IMR-90 (cell line): ENCODE measurements at regions not wholly inside any gene's neighbourhood (a gene's known extent, or its start where the extent isn't known, plus 50 kb on each side); places are given as distances from the start of the nearest gene placed in this dataset.

Experiments used
- ATAC-seq: fragments of 200-7000 bp; cut with Tn5 transposase; 2 replicates; pipeline ENCODE4 v1.9.1; 2020; ENCODE audit warnings: low read depth, mild to moderate bottlenecking, moderate library complexity
- BruUV-seq: library from RNA; stranded (reverse); fragments of 400-500 nt; replicated peaks from 2 replicates; lab custom pipeline; 2021; lab: Mats Ljungman, UMichigan
- CTCF ChIA-PET: fragments of 300-600 bp; formaldehyde crosslinking; extraction: SDS; loops from one replicate; lab custom pipeline; 2021; ENCODE audit warnings: antibody characterized with exemption; lab: Yijun Ruan, JAX
- POLR2A ChIA-PET: fragments of 300-600 bp; sonication (Branson Sonifier 250); formaldehyde crosslinking; loops from one replicate; lab custom pipeline; 2022; ENCODE audit warnings: antibody characterized with exemption; ENCODE audit not compliant: unreplicated experiment; lab: Charles Lee
- DNase-seq: peaks from one replicate; pipeline ENCODE4 v3.0.0; 2013
- H2AFZ ChIP-seq: replicated peaks from 2 replicates; pipeline ENCODE3; 2013; ENCODE audit warnings: low read length, mild to moderate bottlenecking; ENCODE audit not compliant: poor library complexity
- H2AK5ac ChIP-seq: 2 replicates; pipeline ENCODE4 v1.6.1; 2013; ENCODE audit warnings: low read depth, low read length, inconsistent platforms
- H2AK9ac ChIP-seq: replicated peaks from 2 replicates; pipeline ENCODE3; 2013; ENCODE audit warnings: mild to moderate bottlenecking, low read depth, low read length, moderate library complexity; ENCODE audit not compliant: poor library complexity
- H2BK120ac ChIP-seq: 2 replicates; pipeline ENCODE4 v1.6.1; 2013; ENCODE audit warnings: low read depth, low read length, inconsistent platforms
- H2BK15ac ChIP-seq: 3 replicates; pipeline ENCODE4 v1.6.1; 2013; ENCODE audit warnings: low read depth, low read length, inconsistent platforms
- H2BK20ac ChIP-seq: 2 replicates; pipeline ENCODE4 v1.6.1; 2013; ENCODE audit warnings: low read depth, mild to moderate bottlenecking, inconsistent platforms, low read length, moderate library complexity
- H2BK5ac ChIP-seq: 2 replicates; pipeline ENCODE4 v1.6.1; 2013; ENCODE audit warnings: mild to moderate bottlenecking, low read depth, low read length, inconsistent platforms; ENCODE audit not compliant: poor library complexity, severe bottlenecking
- H3K14ac ChIP-seq: replicated peaks from 2 replicates; pipeline ENCODE4 v1.6.1; 2013; ENCODE audit warnings: low read depth, low read length, inconsistent platforms
- H3K18ac ChIP-seq: 2 replicates; pipeline ENCODE4 v1.6.1; 2013; ENCODE audit warnings: low read depth, low read length, control low read depth
- H3K23ac ChIP-seq: 2 replicates; pipeline ENCODE4 v1.6.1; 2013; ENCODE audit warnings: low read depth, low read length, inconsistent platforms
- H3K27ac ChIP-seq: 2 replicates; pipeline ENCODE4 v1.5.1; 2013; ENCODE audit warnings: mild to moderate bottlenecking, control low read depth, low read length; ENCODE audit not compliant: insufficient read depth
- H3K27me3 ChIP-seq: 2 replicates; pipeline ENCODE4 v1.6.1; 2013; ENCODE audit warnings: low read length; ENCODE audit not compliant: control insufficient read depth, insufficient read depth
- H3K36me3 ChIP-seq: 2 replicates; pipeline ENCODE4 v1.6.1; 2013; ENCODE audit warnings: low read length, mixed read lengths; ENCODE audit not compliant: control insufficient read depth, insufficient read depth
- H3K4ac ChIP-seq: 2 replicates; pipeline ENCODE4 v1.6.1; 2013; ENCODE audit warnings: low read depth, low read length, inconsistent platforms
- H3K4me1 ChIP-seq: 2 replicates; pipeline ENCODE4 v1.6.1; 2013; ENCODE audit warnings: low read length, mixed read lengths; ENCODE audit not compliant: control insufficient read depth, insufficient read depth
- H3K4me2 ChIP-seq: 2 replicates; pipeline ENCODE4 v1.6.1; 2013; ENCODE audit warnings: low read depth, mild to moderate bottlenecking, control low read depth, low read length, moderate library complexity
- H3K4me3 ChIP-seq: 2 replicates; pipeline ENCODE4 v1.5.1; 2013; ENCODE audit warnings: low read depth, mild to moderate bottlenecking, control low read depth, low read length, moderate library complexity; ENCODE audit not compliant: insufficient read depth
- H3K56ac ChIP-seq: 2 replicates; pipeline ENCODE4 v1.6.1; 2013; ENCODE audit warnings: low read length, inconsistent platforms; ENCODE audit not compliant: insufficient read depth; ENCODE audit errors: extremely low read depth
- H3K79me1 ChIP-seq, 2 experiments: 2 replicates each; pipeline ENCODE4 v1.6.1; 2013; ENCODE audit warnings: low read length in 2 of 2, inconsistent platforms in 1 of 2, low read depth in 1 of 2
- H3K9ac ChIP-seq: 2 replicates; pipeline ENCODE4 v1.6.1; 2013; ENCODE audit warnings: low read depth, low read length, control low read depth
- H3K9me1 ChIP-seq: 2 replicates; pipeline ENCODE4 v1.6.1; 2013; ENCODE audit warnings: low read length, inconsistent platforms; ENCODE audit not compliant: insufficient read depth
- H3K9me3 ChIP-seq: 2 replicates; pipeline ENCODE4 v1.6.1; 2013; ENCODE audit warnings: low read length; ENCODE audit not compliant: control insufficient read depth, insufficient read depth
- H4K20me1 ChIP-seq: 2 replicates; pipeline ENCODE4 v1.6.1; 2013; ENCODE audit warnings: low read length, inconsistent platforms; ENCODE audit not compliant: insufficient read depth
- H4K5ac ChIP-seq: 2 replicates; pipeline ENCODE4 v1.6.1; 2013; ENCODE audit warnings: mild to moderate bottlenecking, low read depth, low read length, control low read depth
- H4K8ac ChIP-seq, 2 experiments: 2 replicates each; pipeline ENCODE4 v1.6.1; 2013; ENCODE audit warnings: low read depth in 2 of 2, low read length in 2 of 2, control low read depth in 1 of 2, inconsistent platforms in 1 of 2
- H4K91ac ChIP-seq: 2 replicates; pipeline ENCODE4 v1.6.1; 2013; ENCODE audit warnings: low read depth, low read length, inconsistent platforms; ENCODE audit not compliant: insufficient read depth
- CTCF ChIP-seq: conservative IDR thresholded peaks from 2 replicates; pipeline ENCODE4 v1.5.1; 2012; ENCODE audit warnings: mild to moderate bottlenecking, low read depth, low read length, improper control_type of control experiment
- ELK1 ChIP-seq: fragments of 150-350 bp; IDR thresholded peaks from 2 replicates; pipeline ENCODE4 v1.6.1; 2016; ENCODE audit warnings: low read depth, mild to moderate bottlenecking, low read length, moderate library complexity, borderline replicate concordance
- MAFK ChIP-seq: IDR thresholded peaks from 2 replicates; pipeline ENCODE4 v1.6.1; 2012; ENCODE audit warnings: low read depth, low read length, improper control_type of control experiment
- MAZ ChIP-seq: IDR thresholded peaks from 2 replicates; pipeline ENCODE4 v1.6.1; 2012; ENCODE audit warnings: low read depth, mild to moderate bottlenecking, low read length, improper control_type of control experiment, moderate library complexity, borderline replicate concordance
- NFE2L2 ChIP-seq: fragments of 150-350 bp; IDR thresholded peaks from 2 replicates; pipeline ENCODE4 v1.6.1; 2016; ENCODE audit warnings: low read depth, mild to moderate bottlenecking, low read length
- POLR2A ChIP-seq: IDR thresholded peaks from 2 replicates; pipeline ENCODE4 v1.6.1; 2012; ENCODE audit warnings: mild to moderate bottlenecking, low read depth, low read length
- WGBS, 2 experiments: methylation state at CpG; one replicate each; pipeline versions ENCODE4 v1.1.5 to v1.1.7; 2013; ENCODE audit warnings: missing lambda C conversion rate in 2 of 2; ENCODE audit not compliant: insufficient read length in 1 of 2; ENCODE audit errors: extremely low coverage in 2 of 2; 5-methylcytosine and 5-hydroxymethylcytosine counted together
- dilution Hi-C: fragments of 300-500 bp; cut with HindIII; formaldehyde crosslinking; loops from one replicate; pipeline ENCODE4 v1.14.3; 2018; ENCODE audit warnings: low sequenced_read_pairs; ENCODE audit not compliant: unreplicated experiment
- in situ Hi-C: fragments of 300-500 bp; cut with MboI; formaldehyde crosslinking; loops from 3 replicates; pipeline ENCODE4 v1.14.3; 2019; ENCODE audit warnings: low sequenced_read_pairs, inconsistent platforms, mixed read lengths
- intact Hi-C: fragments of 100-400 bp; cut with micrococcal nuclease; formaldehyde crosslinking; loops from 2 replicates; pipeline ENCODE4 v1.10.0; 2022

GRCh38 chr1:56438901-56439551 lies 140.3 kb downstream of the PLPP3 start:
- Histone ChIP-seq H3K14ac (no peak overlapping the region), H3K4ac (no peak overlapping the region), H3K23ac (no peak overlapping the region), H3K9ac (no peak overlapping the region), H2BK120ac (no peak overlapping the region), H2BK5ac (no peak overlapping the region), H3K56ac (no peak overlapping the region), H4K5ac (no peak overlapping the region), H3K4me2 (no peak overlapping the region), H2BK20ac (no peak overlapping the region), H3K4me3 (no peak overlapping the region), H2AK5ac (no peak overlapping the region), H4K91ac (no peak overlapping the region), H3K9me3 (no peaks in the 10 kb centered on the region), H3K27ac (no peak overlapping the region), H2AK9ac (no peak overlapping the region), H2AFZ (no peak overlapping the region), H3K36me3 (no peaks in the 10 kb centered on the region), H4K8ac (no peak overlapping the region), H2BK15ac (no peak overlapping the region), H3K4me1 (peaks cover 6% of the 10 kb centered on the region; the same call in 1 of the 2 replicates), H3K79me1 (no peaks in the 10 kb centered on the region), H3K27me3 (no peaks in the 10 kb centered on the region; the same call in 1 of the 2 replicates), H3K18ac (no peak overlapping the region), H3K9me1 (no peaks in the 10 kb centered on the region), H4K20me1 (no peaks in the 10 kb centered on the region)
- ChIA-PET POLR2A (no interaction called here), CTCF (no interaction called here)
- dilution Hi-C loops (no loop called here), in situ Hi-C loops (no loop called here), intact Hi-C loops (no loop called here)
- BruUV-seq, result no TSS peak
- no CpG with 5 or more reads among the region's 4 CpGs for WGBS, 2 experiments
- no peak for ATAC-seq
- no peak for DNase-seq
- TF ChIP-seq POLR2A (no peak), ELK1 (no peak), MAZ (no peak), NFE2L2 (no peak), MAFK (no peak), CTCF (no peak)
